ENCODE measurements at regions not wholly inside any gene's neighbourhood (a gene's known extent, or its start where the extent isn't known, plus 50 kb on each side); places are given as distances from the start of the nearest gene placed in this dataset.

GRCh38 chr20:52434041-52434425, 242.5 kb upstream of the ZFP64 start:
- Histone ChIP-seq H3K4me3 (no peak overlapping the region), H3K9me3 (no peaks in the 10 kb centered on the region), H3K27ac (no peak overlapping the region), H3K4me1 (no peaks in the 10 kb centered on the region), H3K36me3 (no peaks in the 10 kb centered on the region), H3K27me3 (no peaks in the 10 kb centered on the region)
- intact Hi-C loops (cut with DNase I): no loop called here
- 55 to 77% methylated on average over 2 of the region's 2 CpGs for WGBS, 2 donors
- DNase-seq: no peak
- TF ChIP-seq CTCF (IDR thresholded peaks at IDR 0.05): no peak
- TF ChIP-seq POLR2A (IDR thresholded peaks at IDR 0.05): no peak
- TF ChIP-seq EP300 (IDR thresholded peaks at IDR 0.05): no peak

- no peak for DNase-seq
- Histone ChIP-seq H3K27me3 (no peaks in the 10 kb centered on the region), H3K4me1 (no peaks in the 10 kb centered on the region), H3K4me3 (no peak overlapping the region), H3K36me3 (no peaks in the 10 kb centered on the region), H3K9me3 (no peaks in the 10 kb centered on the region), H3K27ac (no peak overlapping the region)
- WGBS, 2 donors: 75 to 92% methylated on average over 2 of the region's 2 CpGs
- intact Hi-C loops (cut with DNase I): no loop called here
- no peak for TF ChIP-seq EP300 (IDR thresholded peaks at IDR 0.05)
- no peak for TF ChIP-seq POLR2A (IDR thresholded peaks at IDR 0.05)
- TF ChIP-seq POLR2AphosphoS5 (IDR thresholded peaks at IDR 0.05): no peak
Observed at GRCh38 chr20:52433326-52434040, 241.9 kb upstream of the ZFP64 start.

- Histone ChIP-seq H3K9me3 (no peaks in the 10 kb centered on the region), H3K4me1 (no peaks in the 10 kb centered on the region), H3K27me3 (no peaks in the 10 kb centered on the region), H3K36me3 (no peaks in the 10 kb centered on the region), H3K4me3 (no peak overlapping the region), H3K27ac (peak overlapping the region in 1 of 4 donors; percentile 41)
- intact Hi-C loops (cut with DNase I): no loop called here
- TF ChIP-seq POLR2A (IDR thresholded peaks at IDR 0.05) (no peak), EP300 (IDR thresholded peaks at IDR 0.05) (no peak), CTCF (IDR thresholded peaks at IDR 0.05) (no peak), POLR2AphosphoS5 (IDR thresholded peaks at IDR 0.05) (no peak)
- DNase-seq: no peak
- 93 to 98% methylated on average over 2 of the region's 2 CpGs for WGBS, 2 donors
Observed at GRCh38 chr20:52432740-52433139, 241.2 kb upstream of the ZFP64 start.

DNA sequence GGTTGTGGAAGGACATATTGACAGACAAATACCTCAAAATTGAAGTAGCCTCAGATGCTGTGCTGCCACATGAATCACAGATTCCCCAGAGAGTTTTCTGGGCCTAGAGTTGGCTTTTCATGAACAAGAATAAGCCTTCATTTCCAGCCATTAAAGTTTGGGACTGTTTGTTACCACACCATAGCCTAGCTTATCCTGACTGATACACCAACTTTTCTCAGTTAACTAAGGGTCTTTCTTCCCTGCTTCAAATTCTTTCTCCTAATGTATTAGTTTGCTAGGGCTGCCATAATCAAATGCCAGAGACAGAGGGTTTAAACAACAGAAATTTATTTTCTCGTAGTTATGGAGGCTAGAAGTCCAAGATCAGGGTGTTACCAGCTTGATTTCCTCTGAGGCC, 237.4 kb upstream of the ZFP64 start:
- intact Hi-C loops (cut with DNase I): no loop called here
- TF ChIP-seq POLR2AphosphoS5 (IDR thresholded peaks at IDR 0.05) (no peak), POLR2A (IDR thresholded peaks at IDR 0.05) (no peak), EP300 (IDR thresholded peaks at IDR 0.05) (no peak), CTCF (IDR thresholded peaks at IDR 0.05) (no peak)
- Histone ChIP-seq H3K27ac (no peak overlapping the region), H3K27me3 (no peaks in the 10 kb centered on the region), H3K9me3 (no peaks in the 10 kb centered on the region), H3K36me3 (no peaks in the 10 kb centered on the region), H3K4me3 (no peak overlapping the region), H3K4me1 (no peaks in the 10 kb centered on the region)
- WGBS, 2 donors: 71 to 72% methylated on average over 1 of the region's 1 CpG
- DNase-seq: no peak

- WGBS, 2 donors: 89 to 94% methylated on average over 2 of the region's 2 CpGs
Observed at GRCh38 chr20:52427960-52428359, 236.4 kb upstream of the ZFP64 start.

More at GRCh38 chr20:52427960-52428359, 236.4 kb upstream of the ZFP64 start:
- TF ChIP-seq POLR2A (IDR thresholded peaks at IDR 0.05): no peak
- TF ChIP-seq CTCF (IDR thresholded peaks at IDR 0.05): no peak
- TF ChIP-seq POLR2AphosphoS5 (IDR thresholded peaks at IDR 0.05): no peak
- no peak for TF ChIP-seq EP300 (IDR thresholded peaks at IDR 0.05)
- DNase-seq: no peak
- H3K4me1 ChIP-seq: no peaks in the 10 kb centered on the region
- no peak overlapping the region for H3K4me3 ChIP-seq
- H3K36me3 ChIP-seq: no peaks in the 10 kb centered on the region
- intact Hi-C loops (cut with DNase I): no loop called here
- no peak overlapping the region for H3K27ac ChIP-seq
- H3K9me3 ChIP-seq: peaks cover 0 to 2% (median 0%) of the 10 kb centered on the region in 4 donors
- H3K27me3 ChIP-seq: no peaks in the 10 kb centered on the region
